WTC11 (cell line): ENCODE measurements at regions not wholly inside any gene's neighbourhood (a gene's known extent, or its start where the extent isn't known, plus 50 kb on each side); places are given as distances from the start of the nearest gene placed in this dataset.

ENCODE experiments used
- ATF3 ChIP-seq: sonication (generic); formaldehyde crosslinking; conservative IDR thresholded peaks from 2 replicates; pipeline ENCODE4 v1.8.1; 2022; ENCODE audit warnings: mild to moderate bottlenecking, missing genetic modification reagents
- CTCF ChIP-seq: fragments of 200-600 bp; IDR thresholded peaks from 2 replicates; pipeline ENCODE4 v1.8.0; 2022; ENCODE audit warnings: antibody characterized with exemption
- E2F1 ChIP-seq: sonication (generic); formaldehyde crosslinking; IDR thresholded peaks from 2 replicates; pipeline ENCODE4 v1.8.0; 2022; ENCODE audit warnings: mild to moderate bottlenecking, missing genetic modification reagents
- FOXK1 ChIP-seq: sonication (generic); formaldehyde crosslinking; IDR thresholded peaks from 2 replicates; pipeline ENCODE4 v1.8.0; 2022; ENCODE audit warnings: mild to moderate bottlenecking, moderate library complexity, missing genetic modification reagents
- MLX ChIP-seq: sonication (generic); formaldehyde crosslinking; IDR thresholded peaks from 2 replicates; pipeline ENCODE4 v1.8.1; 2023; ENCODE audit warnings: mild to moderate bottlenecking, missing genetic modification reagents, moderate library complexity
- NFYB ChIP-seq: sonication (generic); formaldehyde crosslinking; conservative IDR thresholded peaks from 2 replicates; pipeline ENCODE4 v1.8.0; 2022; ENCODE audit warnings: low read depth, missing genetic modification reagents
- PREB ChIP-seq: sonication (generic); formaldehyde crosslinking; IDR thresholded peaks from 2 replicates; pipeline ENCODE4 v1.8.1; 2022; ENCODE audit warnings: mild to moderate bottlenecking, missing genetic modification reagents, moderate library complexity, borderline replicate concordance

- TF ChIP-seq MLX (no peak), ATF3 (CRISPR knock-in tag) (no peak), CTCF (no peak), PREB (CRISPR knock-in tag) (no peak), FOXK1 (no peak), NFYB (CRISPR knock-in tag) (no peak), E2F1 (CRISPR knock-in tag) (no peak)
Measured at GRCh38 chr1:184188037-184188436, 136.5 kb downstream of the TSEN15 start.
